ENCODE measurements at regions not wholly inside any gene's neighbourhood (a gene's known extent, or its start where the extent isn't known, plus 50 kb on each side); places are given as distances from the start of the nearest gene placed in this dataset.

- DNase-seq: no peak
Measured at GRCh38 chr10:128958834-128959690, 508.0 kb upstream of the MGMT start.

GRCh38 chr10:128959746-128960145, 507.3 kb upstream of the MGMT start:
- no peak for DNase-seq

- no peak for DNase-seq
Measured at GRCh38 chr10:128960517-128960916, 506.5 kb upstream of the MGMT start.

GRCh38 chr10:128962182-128962581, 504.9 kb upstream of the MGMT start:
- no peak for DNase-seq

- DNase-seq: no peak
Measured at GRCh38 chr10:128963211-128964099, 503.6 kb upstream of the MGMT start.

GRCh38 chr10:128964100-128964403, 503.0 kb upstream of the MGMT start:
- no peak for DNase-seq

GRCh38 chr10:128967980-128968756, 498.9 kb upstream of the MGMT start:
- DNase-seq: no peak

GRCh38 chr10:128969551-128969950, 497.5 kb upstream of the MGMT start:
- no peak for DNase-seq

- no peak for DNase-seq
Measured at GRCh38 chr10:128971374-128972035, 495.5 kb upstream of the MGMT start.

- no peak for DNase-seq
Measured at GRCh38 chr10:128972036-128972405, 495.0 kb upstream of the MGMT start.

- DNase-seq: no peak
Measured at GRCh38 chr10:128973221-128973620, 493.8 kb upstream of the MGMT start.

GRCh38 chr10:128976856-128977255, 490.2 kb upstream of the MGMT start:
- no peak for DNase-seq

- DNase-seq: no peak
Measured at GRCh38 chr10:128978211-128978610, 488.8 kb upstream of the MGMT start.

GRCh38 chr10:128979405-128979804, 487.6 kb upstream of the MGMT start:
- DNase-seq: no peak

GRCh38 chr10:128981251-128981650, 485.8 kb upstream of the MGMT start:
- no peak for DNase-seq

- DNase-seq: no peak
Measured at GRCh38 chr10:128981881-128982615, 485.0 kb upstream of the MGMT start.

- DNase-seq: no peak
Measured at GRCh38 chr10:128982616-128982915, 484.5 kb upstream of the MGMT start.

GRCh38 chr10:128985036-128985435, 482.0 kb upstream of the MGMT start:
- no peak for DNase-seq

GRCh38 chr10:128990986-128991385, 476.1 kb upstream of the MGMT start:
- DNase-seq: no peak

GRCh38 chr10:128992770-128993169, 474.3 kb upstream of the MGMT start:
- DNase-seq: no peak

GRCh38 chr10:128993443-128993842, 473.6 kb upstream of the MGMT start:
- DNase-seq: no peak

GRCh38 chr10:128993911-128994538, 473.0 kb upstream of the MGMT start:
- DNase-seq: no peak

Data from activated CD4-positive, alpha-beta T cell treated with anti-CD3 and anti-CD28 coated beads, Interleukin-2, Interleukin-6, amounts not matched to agents 100 ng/mL and 50 ng/mL, durations not matched to agents 16 hours and 8 hours (primary cell).